ENCODE measurements at regions not wholly inside any gene's neighbourhood (a gene's known extent, or its start where the extent isn't known, plus 50 kb on each side); places are given as distances from the start of the nearest gene placed in this dataset.

DNA sequence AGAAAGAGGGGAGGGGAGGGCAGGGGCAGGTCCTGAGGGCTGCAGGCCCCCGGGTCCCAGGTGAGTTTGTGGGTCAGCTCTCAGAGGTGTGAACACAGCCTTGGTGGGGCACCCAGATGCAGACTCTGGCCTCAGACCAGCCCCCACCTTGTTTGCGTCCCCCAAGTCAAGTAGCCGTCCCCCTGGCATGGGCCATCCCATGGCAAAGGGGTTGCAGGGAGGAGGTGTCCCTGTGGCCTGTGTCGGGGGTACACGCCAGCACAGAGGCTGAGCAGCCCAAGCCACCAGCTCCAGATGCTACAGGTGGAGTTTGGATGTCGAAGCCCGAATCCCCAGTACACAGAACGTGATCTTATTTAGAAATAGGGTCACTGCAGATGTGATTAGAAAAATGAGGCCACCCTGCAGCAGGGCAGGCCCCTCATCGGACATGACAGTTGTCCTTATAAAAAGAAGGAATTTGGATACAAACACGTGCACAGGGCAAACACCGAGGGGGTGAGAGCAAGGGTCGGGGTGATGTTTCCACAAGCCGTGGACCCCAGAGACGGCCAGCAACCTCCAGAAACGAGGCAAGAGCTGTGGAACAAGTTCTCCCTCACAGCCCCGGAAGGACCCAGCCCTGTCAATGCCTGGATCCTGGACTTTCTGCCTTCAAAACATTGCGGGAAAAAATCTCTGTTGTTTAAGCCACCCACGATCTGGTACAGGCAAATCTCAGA, 141.2 kb upstream of the C14orf180 start:
- TF ChIP-seq NFIC (IDR thresholded peaks at IDR 0.05; ENCODE audit: borderline replicate concordance) (no peak), JUND (IDR thresholded peaks at IDR 0.05) (no peak), POLR2AphosphoS5 (IDR thresholded peaks at IDR 0.05; ENCODE audit: low read depth, low read length) (no peak), FOXM1 (IDR thresholded peaks at IDR 0.05; ENCODE audit: low read depth) (no peak), EZH2phosphoT487 (IDR thresholded peaks at IDR 0.05; ENCODE audit: borderline replicate concordance, low read depth) (no peak), EP300 (IDR thresholded peaks at IDR 0.05; ENCODE audit: borderline replicate concordance in 1 of 2, low read depth in 1 of 2, low read length in 1 of 2) (no peak), TEAD4 (IDR thresholded peaks at IDR 0.05; ENCODE audit: borderline replicate concordance, insufficient read depth) (no peak), RAD21 (IDR thresholded peaks at IDR 0.05; ENCODE audit: low read length) (no peak), SIN3A (IDR thresholded peaks at IDR 0.05; ENCODE audit: borderline replicate concordance, low read depth, low read length) (no peak)
- TF ChIP-seq, protein P1, sequence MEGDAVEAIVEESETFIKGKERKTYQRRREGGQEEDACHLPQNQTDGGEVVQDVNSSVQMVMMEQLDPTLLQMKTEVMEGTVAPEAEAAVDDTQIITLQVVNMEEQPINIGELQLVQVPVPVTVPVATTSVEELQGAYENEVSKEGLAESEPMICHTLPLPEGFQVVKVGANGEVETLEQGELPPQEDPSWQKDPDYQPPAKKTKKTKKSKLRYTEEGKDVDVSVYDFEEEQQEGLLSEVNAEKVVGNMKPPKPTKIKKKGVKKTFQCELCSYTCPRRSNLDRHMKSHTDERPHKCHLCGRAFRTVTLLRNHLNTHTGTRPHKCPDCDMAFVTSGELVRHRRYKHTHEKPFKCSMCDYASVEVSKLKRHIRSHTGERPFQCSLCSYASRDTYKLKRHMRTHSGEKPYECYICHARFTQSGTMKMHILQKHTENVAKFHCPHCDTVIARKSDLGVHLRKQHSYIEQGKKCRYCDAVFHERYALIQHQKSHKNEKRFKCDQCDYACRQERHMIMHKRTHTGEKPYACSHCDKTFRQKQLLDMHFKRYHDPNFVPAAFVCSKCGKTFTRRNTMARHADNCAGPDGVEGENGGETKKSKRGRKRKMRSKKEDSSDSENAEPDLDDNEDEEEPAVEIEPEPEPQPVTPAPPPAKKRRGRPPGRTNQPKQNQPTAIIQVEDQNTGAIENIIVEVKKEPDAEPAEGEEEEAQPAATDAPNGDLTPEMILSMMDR (IDR thresholded peaks at IDR 0.05) = no peak
- TF ChIP-seq, protein P2, sequence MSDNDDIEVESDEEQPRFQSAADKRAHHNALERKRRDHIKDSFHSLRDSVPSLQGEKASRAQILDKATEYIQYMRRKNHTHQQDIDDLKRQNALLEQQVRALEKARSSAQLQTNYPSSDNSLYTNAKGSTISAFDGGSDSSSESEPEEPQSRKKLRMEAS (IDR thresholded peaks at IDR 0.05; ENCODE audit: low read depth) = no peak
- TF ChIP-seq, protein P3, sequence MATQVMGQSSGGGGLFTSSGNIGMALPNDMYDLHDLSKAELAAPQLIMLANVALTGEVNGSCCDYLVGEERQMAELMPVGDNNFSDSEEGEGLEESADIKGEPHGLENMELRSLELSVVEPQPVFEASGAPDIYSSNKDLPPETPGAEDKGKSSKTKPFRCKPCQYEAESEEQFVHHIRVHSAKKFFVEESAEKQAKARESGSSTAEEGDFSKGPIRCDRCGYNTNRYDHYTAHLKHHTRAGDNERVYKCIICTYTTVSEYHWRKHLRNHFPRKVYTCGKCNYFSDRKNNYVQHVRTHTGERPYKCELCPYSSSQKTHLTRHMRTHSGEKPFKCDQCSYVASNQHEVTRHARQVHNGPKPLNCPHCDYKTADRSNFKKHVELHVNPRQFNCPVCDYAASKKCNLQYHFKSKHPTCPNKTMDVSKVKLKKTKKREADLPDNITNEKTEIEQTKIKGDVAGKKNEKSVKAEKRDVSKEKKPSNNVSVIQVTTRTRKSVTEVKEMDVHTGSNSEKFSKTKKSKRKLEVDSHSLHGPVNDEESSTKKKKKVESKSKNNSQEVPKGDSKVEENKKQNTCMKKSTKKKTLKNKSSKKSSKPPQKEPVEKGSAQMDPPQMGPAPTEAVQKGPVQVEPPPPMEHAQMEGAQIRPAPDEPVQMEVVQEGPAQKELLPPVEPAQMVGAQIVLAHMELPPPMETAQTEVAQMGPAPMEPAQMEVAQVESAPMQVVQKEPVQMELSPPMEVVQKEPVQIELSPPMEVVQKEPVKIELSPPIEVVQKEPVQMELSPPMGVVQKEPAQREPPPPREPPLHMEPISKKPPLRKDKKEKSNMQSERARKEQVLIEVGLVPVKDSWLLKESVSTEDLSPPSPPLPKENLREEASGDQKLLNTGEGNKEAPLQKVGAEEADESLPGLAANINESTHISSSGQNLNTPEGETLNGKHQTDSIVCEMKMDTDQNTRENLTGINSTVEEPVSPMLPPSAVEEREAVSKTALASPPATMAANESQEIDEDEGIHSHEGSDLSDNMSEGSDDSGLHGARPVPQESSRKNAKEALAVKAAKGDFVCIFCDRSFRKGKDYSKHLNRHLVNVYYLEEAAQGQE (IDR thresholded peaks at IDR 0.05; ENCODE audit: low read depth, low read length) = no peak

Measured in SK-N-SH (cell line).